Heart left ventricle (tissue), 13 donors: ENCODE measurements at regions not wholly inside any gene's neighbourhood (a gene's known extent, or its start where the extent isn't known, plus 50 kb on each side); places are given as distances from the start of the nearest gene placed in this dataset.

Source experiments
- CTCF ChIP-seq, 12 donors: fragments of 200-600 bp; sonication (generic) in 4 of 12; IDR thresholded peaks; one replicate each; pipeline versions ENCODE4 v1.5.0 to v1.8.0; 2018 to 2022; ENCODE audit warnings: antibody characterized with exemption in 12 of 12, mild to moderate bottlenecking in 5 of 12
- POLR2A ChIP-seq, 2 donors: fragments of 450-650 bp; IDR thresholded peaks; one replicate each; pipeline ENCODE4 v1.6.1; 2017; ENCODE audit warnings: antibody characterized with exemption in 2 of 2, mild to moderate bottlenecking in 2 of 2, moderate library complexity in 2 of 2
- donor health status: ischemic (EF 13 %, LVEDD 7.1; RV severe dilation, severe dysfunction).
- donor health status: DM: no; HTN: yes; CAD: no.
- donor health status: DM: no; HTN: no; CAD: no.
- donor health status: ischemic (EF 25% LVEDD 6.9; RV normal size, moderate dysfunction).
- donor health status: ischemic (EF 25% LVEDD 5.7; RV mildly dilated, moderate dysfunction).
- donor health status: ischemic (EF 35%, LVEDD 5.7; RV mildly dilated, moderate dysfunction).
- donor health status: nonischemic (EF 11% LVEDD 7.7; RV severe dilation, severe dysfunction).
- donor health status: DM: yes; HTN: yes; CAD: no.
- donor health status: PGD.
- donor health status: ischemic (EF 29% LVEDD 5.4; RV normal size, mild dysfunction).
- donor health status: nonischemic (EF 23%, LVEDD 6.1; RV moderate dilation, normal function).

GRCh38 chr22:33194529-33195077 lies 136.4 kb upstream of the SYN3 start:
- no peak for TF ChIP-seq CTCF (IDR thresholded peaks at IDR 0.05)
- no peak for TF ChIP-seq POLR2A (IDR thresholded peaks at IDR 0.05)
